ENCODE measurements at regions not wholly inside any gene's neighbourhood (a gene's known extent, or its start where the extent isn't known, plus 50 kb on each side); places are given as distances from the start of the nearest gene placed in this dataset.

- DNase-seq (ENCODE audit: low read depth), result no peak
Observed at GRCh38 chr13:73198991-73199411, 140.2 kb downstream of the KLF5 start.

DNA sequence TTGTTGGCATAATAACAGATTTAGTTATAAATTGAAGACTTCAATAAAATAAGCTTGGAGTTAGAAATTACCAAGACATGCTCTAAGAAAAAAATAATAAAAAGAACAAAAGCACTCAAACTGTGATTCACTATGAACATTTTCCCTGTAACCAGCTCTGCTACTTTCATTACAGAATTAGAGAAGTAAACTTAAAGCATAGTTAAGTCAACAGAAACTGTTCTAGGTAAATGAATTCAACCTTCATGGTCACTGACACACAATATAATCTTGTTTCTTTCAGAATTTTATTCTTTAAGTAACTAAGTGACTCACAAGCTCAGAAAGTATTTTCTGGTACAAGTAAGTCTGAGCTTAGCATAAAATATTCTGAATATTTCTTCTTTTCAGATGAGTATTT is 136.3 kb downstream of the KLF5 start:
- no peak for DNase-seq (ENCODE audit: low read depth)

GRCh38 chr13:73194310-73194709 is 135.5 kb downstream of the KLF5 start:
- no peak for DNase-seq (ENCODE audit: low read depth)

DNA sequence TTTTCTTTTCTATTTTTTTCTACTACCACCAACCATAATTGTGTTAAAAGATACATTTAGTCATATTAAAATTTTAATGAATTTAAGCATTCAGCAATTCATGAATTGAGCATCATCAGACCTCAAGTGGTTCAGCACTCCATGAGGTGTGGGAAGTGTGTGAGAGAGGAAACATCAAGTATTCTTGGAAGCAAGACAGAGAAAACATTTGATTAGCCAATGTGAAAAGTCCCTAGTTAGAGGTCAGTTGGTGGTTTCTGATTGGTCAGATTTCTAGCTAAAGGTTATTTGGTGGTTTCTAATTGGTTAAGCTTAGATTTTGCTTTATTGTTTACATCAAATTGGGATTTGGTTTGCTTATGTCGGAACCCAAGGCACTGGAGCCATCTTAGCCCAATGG is 134.7 kb downstream of the KLF5 start:
- no peak for DNase-seq (ENCODE audit: low read depth)

DNA sequence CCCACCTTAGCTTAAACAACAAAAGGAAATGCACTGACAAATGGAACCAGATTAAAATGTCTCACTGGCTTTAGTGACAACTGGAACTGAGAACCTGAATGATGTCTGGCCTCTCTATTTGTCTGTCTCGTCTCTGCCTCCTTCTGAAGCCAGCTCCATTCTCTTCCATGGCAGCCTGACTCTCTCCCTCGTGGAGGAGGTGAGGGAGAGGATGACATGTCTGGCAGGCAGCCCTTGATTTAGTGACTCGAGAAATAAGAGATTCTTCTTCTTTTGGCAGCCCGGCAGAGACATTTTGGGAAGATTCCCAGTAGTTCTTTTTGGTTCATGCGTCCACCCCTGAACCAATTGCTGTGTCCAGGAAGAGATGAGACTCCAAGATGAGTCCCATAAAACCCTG is 131.7 kb downstream of the KLF5 start:
- no peak for DNase-seq (ENCODE audit: low read depth)

GRCh38 chr13:73189776-73190175 is 131.0 kb downstream of the KLF5 start:
- DNase-seq (ENCODE audit: low read depth), result no peak

GRCh38 chr13:73189362-73189761 is 130.6 kb downstream of the KLF5 start:
- DNase-seq (ENCODE audit: low read depth), result no peak

DNA sequence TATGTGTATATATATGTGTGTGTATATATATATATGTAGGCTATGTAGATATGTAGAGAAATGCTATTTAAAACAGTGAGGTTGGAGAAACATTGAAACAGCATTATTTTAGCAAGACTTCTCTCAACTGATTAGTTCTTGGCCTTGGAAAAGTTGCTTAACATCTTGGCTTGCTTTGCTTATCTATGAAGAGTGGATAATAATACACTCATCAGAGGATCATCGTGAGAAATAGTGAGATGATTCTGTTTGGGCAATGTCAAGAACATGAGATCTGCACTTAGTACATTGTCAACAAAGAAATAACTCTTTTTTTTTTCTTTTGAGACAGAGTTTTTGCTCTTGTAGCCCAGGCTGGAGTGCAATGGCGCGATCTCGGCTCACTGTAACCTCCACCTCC is 128.3 kb downstream of the KLF5 start:
- DNase-seq (ENCODE audit: low read depth), result no peak

DNA sequence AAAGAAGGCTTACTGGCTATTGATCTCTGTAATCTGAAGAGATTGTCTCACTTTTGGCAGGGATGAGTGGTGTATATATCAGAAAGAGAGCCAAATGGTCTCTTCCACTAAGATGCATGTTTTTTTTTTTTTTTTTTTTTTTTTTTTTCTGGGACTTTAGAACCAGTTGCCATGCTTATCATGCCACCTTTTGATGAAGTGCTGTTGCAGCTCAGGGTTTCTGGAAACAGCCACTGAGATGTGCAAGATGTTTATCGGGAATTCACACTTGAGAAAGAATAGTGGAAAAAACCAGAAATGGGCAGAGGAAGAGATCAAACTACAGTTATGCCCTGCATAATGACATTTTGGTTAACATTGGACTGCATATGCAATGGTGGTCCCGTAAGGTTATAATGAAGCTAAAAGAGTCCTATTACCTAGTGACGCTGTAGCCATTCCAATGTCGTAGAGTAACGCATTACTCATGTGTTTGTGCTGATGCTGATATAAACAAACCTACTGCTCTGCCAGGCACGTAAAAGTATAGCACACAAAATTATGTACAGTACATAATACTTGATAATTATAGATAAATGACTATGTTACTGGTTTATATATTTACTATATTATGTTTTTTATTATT is 121.0 kb downstream of the KLF5 start:
- no peak for DNase-seq (ENCODE audit: low read depth)

GRCh38 chr13:73177916-73178565 is 119.2 kb downstream of the KLF5 start:
- DNase-seq (ENCODE audit: low read depth), result no peak

- DNase-seq (ENCODE audit: low read depth), result no peak
Observed at GRCh38 chr13:73177017-73177416, 118.2 kb downstream of the KLF5 start.

DNA sequence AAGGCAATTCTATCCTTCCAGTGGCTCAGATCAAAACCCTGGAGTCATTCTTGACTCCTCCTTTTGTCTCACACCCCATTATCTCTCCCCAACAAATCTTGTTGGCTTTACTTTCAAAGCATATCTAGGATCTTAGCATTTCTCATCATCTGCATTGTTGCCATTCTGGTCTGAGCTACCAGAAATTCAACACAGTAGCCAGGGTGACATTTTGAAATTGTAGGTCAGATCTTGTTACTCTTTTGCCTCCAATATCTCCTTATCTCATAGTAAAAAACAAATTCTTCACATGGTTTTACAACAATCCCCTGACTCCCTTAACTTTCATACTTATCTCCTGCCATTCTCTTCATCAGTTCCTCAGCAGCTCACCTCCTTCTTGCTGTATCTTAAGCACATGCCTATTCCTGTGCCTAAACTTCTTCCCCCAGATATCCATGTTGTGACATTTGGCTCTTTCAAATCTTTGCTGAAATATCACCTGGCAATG is 115.8 kb downstream of the KLF5 start:
- no peak for DNase-seq (ENCODE audit: low read depth)

GRCh38 chr13:73173279-73173811 is 114.5 kb downstream of the KLF5 start:
- no peak for DNase-seq (ENCODE audit: low read depth)

- no peak for DNase-seq (ENCODE audit: low read depth)
Observed at GRCh38 chr13:73171926-73172325, 113.1 kb downstream of the KLF5 start.

DNA sequence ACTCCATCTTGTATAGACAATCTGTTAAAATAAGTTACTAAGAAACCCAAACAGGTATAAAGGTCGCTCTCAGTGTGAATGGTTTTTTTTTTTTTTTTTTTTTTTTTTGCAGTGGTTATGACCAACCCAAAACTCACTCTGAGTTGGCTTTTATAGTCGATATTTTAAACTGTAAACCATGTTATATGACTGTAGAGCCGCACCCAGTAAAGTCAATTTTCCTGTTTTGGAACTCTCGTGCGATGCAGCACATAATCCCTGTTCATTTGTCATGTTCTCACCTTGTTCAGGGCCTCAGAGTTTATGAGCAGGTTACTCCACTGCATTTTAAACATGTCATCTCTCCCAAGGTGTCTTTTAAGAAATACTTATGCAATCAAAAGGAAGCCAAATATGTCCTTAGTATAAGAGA is 112.5 kb downstream of the KLF5 start:
- no peak for DNase-seq (ENCODE audit: low read depth)

DNA sequence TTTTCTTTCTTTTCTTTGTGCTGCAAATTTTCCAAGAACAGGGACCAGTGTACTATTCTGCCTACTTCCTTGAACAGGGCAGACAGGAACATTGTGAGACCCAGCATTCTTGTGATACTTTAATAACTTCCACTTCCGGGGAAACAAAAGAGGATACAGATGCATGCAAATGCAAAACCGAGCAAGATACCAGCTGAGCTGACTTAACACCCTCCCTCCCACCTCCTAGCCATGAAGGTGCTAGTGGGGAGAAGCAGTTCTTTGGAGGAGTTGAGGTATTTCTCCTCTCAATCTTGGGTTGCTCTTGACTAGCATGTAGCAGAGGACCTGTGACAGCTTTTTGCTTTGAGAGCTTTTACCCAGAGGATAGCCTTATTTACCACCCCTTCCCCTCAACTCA is 111.2 kb downstream of the KLF5 start:
- no peak for DNase-seq (ENCODE audit: low read depth)

- no peak for DNase-seq (ENCODE audit: low read depth)
Observed at GRCh38 chr13:73168953-73169401, 110.2 kb downstream of the KLF5 start.

DNA sequence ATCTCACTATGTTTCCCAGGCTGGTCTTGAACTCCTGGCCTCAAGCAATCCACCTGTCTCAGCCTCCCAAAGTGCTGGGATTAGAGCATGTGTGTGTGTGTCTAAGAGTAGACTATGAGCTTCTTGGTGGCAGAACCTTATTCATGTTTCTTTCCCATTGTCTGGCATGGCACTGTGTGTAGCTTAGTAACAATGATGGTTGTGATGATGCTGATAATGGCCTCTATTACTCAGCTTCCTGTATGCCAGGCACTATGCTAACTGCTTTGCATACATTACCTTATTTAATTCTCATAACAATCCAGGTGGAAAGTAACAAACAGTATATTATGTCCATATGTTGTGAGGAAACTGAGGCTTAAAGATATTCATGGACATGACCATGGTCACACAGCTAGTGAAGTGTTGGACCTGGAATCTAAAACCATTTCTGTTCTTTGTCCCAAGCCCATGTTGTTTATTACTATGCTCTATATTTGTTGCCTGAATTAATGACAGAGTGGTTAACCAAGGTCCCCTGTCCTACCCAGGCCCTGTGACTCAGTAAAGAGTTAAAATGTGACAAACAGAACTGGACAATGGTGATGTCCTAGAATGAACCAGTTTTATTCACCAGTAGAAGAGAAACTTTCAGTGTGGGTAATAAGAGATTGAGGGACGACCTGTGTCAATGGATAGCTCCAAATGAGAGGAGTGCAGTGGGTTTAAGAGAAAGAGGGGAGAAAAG is 109.6 kb downstream of the KLF5 start:
- no peak for DNase-seq (ENCODE audit: low read depth)

- DNase-seq (ENCODE audit: low read depth), result no peak
Observed at GRCh38 chr13:73167028-73167820, 108.4 kb downstream of the KLF5 start.

GRCh38 chr13:73166204-73166603 is 107.4 kb downstream of the KLF5 start:
- DNase-seq (ENCODE audit: low read depth), result no peak

GRCh38 chr13:73162912-73163911 is 104.4 kb downstream of the KLF5 start:
- no peak for DNase-seq (ENCODE audit: low read depth)
